GM13977 (cell line): ENCODE measurements at regions not wholly inside any gene's neighbourhood (a gene's known extent, or its start where the extent isn't known, plus 50 kb on each side); places are given as distances from the start of the nearest gene placed in this dataset.

Source experiments
- DNase-seq: peaks from one replicate; pipeline ENCODE4 v3.0.0; 2012; ENCODE audit warnings: low spot score
- in situ Hi-C: fragments of 300-500 bp; cut with MboI; formaldehyde crosslinking; loops from one replicate; pipeline ENCODE4 v1.12.0; 2022; ENCODE audit warnings: low sequenced_read_pairs, low pct_unique_long_range_greater_than_20kb, mixed read lengths, inconsistent platforms; ENCODE audit not compliant: unreplicated experiment
- TF ChIP-seq, protein P1 (sequence below): IDR thresholded peaks from 2 replicates; pipeline ENCODE4 v1.5.1; 2012; ENCODE audit warnings: mild to moderate bottlenecking, control low read depth; ENCODE audit not compliant: insufficient read depth; ENCODE audit errors: extremely low read depth, missing control alignments

DNA sequence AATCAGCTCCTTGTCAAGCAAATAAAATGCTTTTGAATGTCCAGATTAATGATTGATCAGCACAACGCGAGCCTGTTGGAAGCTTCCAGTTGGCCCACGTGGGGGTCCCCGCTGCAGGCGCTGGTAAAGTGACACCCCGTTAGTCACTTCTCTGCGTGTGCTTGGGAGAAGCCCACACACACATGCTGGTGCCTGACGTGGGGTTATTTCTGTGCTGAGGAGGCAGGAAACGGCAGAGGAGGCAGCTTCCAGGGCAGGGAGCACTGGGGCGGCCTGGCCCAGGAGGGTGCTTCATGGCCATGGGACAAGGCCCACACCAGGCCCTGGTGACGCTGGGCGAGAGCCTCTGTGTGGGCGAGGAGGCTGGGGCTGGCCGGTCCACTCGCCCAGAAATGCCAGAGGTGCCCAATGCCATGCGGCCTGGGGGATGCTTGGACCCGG is 101.5 kb downstream of the KIF26A start:
- TF ChIP-seq, protein P1, sequence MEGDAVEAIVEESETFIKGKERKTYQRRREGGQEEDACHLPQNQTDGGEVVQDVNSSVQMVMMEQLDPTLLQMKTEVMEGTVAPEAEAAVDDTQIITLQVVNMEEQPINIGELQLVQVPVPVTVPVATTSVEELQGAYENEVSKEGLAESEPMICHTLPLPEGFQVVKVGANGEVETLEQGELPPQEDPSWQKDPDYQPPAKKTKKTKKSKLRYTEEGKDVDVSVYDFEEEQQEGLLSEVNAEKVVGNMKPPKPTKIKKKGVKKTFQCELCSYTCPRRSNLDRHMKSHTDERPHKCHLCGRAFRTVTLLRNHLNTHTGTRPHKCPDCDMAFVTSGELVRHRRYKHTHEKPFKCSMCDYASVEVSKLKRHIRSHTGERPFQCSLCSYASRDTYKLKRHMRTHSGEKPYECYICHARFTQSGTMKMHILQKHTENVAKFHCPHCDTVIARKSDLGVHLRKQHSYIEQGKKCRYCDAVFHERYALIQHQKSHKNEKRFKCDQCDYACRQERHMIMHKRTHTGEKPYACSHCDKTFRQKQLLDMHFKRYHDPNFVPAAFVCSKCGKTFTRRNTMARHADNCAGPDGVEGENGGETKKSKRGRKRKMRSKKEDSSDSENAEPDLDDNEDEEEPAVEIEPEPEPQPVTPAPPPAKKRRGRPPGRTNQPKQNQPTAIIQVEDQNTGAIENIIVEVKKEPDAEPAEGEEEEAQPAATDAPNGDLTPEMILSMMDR, result no peak
- in situ Hi-C loops, result no loop called here
- no peak for DNase-seq

DNA sequence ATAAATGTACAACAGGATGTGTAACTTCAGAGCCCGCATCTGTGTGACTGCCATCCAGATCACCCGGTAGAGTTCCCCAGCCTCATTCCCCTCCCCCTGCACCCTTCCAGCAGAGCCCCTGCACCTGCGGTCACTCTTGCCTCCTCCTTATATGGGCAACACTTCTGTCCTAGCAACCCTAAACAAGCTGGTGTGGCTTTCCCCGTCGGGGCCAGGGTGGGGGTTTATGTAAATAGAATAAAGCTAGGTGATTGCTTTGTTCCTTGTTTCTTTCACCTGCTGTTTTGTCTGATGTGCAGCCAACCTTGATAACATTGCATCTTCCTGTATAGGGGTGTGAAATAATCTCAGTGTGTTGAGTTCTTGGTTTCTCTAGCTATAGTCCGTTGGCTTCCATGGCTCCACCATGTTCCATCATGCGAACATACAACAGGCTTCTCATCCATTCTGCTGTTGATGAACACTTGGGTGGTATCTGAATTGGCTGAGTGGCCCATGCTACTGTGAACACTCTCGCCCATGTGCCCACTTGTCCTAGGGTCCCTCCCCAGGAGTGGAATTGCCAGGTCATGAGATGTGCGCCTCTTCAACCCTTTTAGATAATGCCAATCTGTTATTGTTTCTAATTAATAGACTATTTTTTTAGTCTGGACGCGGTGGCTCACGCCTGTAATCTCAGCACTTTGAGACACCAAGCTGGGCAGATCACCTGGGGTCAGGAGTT is 102.2 kb downstream of the KIF26A start:
- no peak for DNase-seq
- in situ Hi-C loops, result no loop called here
- TF ChIP-seq, protein P1, result no peak

DNA sequence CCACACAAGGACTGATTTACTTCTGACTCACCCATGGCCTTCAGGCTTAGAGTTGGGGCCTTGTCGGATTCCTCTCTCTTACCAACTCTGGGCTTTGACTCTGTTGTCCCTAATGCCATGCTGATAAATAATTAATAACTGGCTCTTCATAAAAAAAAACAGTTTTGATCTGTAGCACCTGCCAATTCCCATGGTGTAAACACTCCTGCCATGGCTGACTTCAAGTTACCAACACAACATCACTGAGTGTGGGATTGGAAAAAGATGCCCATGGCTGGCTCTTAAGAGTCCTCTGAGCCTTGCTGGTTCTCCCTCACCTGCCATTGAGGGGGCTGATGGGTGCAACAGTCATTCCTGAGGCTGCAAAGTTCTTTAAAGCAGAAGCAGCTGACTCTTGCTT is 104.8 kb downstream of the KIF26A start:
- no peak for DNase-seq
- in situ Hi-C loops, result no loop called here
- TF ChIP-seq, protein P1, result no peak

DNA sequence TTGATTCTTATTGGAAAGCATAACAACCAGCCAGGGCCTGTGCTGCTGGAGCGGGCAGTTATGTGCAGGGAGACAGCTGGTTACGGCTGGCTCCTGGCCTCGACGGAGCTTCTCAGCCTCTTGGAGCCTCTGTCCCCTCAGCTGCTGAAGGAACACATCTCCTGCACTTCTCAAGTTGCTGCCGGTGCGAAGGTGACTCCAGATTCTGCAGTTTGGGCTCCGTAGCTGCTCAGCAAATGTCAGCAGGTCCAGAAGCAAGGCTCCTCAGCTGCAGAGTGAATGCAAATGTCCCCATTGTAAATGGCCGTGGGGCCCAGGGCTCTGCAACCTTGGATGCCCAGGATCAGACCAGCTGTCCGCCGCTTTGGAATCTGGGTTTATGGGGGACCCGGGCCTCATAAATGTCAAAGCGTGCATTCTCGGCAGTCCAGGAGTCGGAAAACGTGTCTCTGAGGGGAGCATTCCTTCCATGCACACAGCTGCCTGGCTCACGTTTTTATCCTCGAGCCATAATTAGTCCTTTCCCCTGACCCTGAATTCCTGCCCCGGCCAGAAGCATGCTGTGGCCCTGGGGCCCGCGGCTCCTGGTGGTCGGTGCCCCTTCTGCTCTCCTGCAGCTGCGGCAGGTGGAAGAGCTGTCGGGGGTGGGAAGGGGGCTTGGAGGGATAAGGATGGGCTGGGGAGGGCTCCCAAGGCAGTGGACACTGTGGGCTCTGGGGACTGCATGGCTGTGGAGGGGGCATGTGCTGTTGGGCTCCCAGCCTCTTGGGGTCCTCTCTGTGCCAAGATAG is 106.0 kb downstream of the KIF26A start:
- DNase-seq, result no peak
- TF ChIP-seq, protein P1, result no peak
- in situ Hi-C loops, result no loop called here

DNA sequence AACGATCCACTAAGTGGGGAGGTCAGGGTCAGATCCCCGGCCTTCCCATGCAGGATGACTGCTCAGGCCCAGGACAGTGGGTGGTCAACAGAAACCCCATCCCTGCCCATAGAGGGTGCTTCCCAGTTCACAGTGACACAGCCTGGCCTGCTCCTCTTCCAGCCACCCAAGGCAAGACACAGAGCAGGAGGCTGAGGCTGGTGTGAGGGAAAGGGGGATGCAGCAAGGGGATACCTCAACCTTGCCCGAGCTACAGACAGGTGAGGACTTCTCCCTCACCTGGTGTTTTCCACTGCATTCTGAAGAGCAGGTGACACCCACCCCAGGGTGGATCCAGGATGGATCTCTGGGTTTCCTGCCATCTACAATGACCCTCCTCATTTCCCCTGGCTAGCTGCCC is 106.7 kb downstream of the KIF26A start:
- DNase-seq, result no peak
- in situ Hi-C loops, result no loop called here
- TF ChIP-seq, protein P1, result no peak

DNA sequence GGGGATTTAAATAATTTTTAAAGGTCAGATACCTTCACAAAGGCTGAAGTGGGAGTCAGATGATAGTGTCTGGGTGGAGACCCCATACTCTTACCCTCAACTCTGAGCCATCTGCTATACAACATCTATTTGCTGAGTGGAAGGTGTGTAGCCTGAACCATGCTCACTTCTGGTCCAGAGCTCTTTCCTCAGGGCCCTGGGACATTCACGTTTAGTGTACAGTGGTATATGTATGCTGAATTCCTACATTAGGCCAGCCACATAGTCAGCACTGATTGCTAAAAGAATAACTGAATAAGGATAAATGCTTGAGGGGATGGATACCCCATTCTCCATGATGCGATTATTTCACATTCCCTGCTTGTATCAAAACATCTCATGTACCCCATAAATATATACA is 107.3 kb downstream of the KIF26A start:
- in situ Hi-C loops, result no loop called here

More for the DNA sequence above, 107.3 kb downstream of the KIF26A start:
- no peak for DNase-seq
- TF ChIP-seq, protein P1, result no peak
